SK-MEL-5 (cell line): ENCODE measurements at regions not wholly inside any gene's neighbourhood (a gene's known extent, or its start where the extent isn't known, plus 50 kb on each side); places are given as distances from the start of the nearest gene placed in this dataset.

Experiments
- DNase-seq: peaks from one replicate; pipeline ENCODE4 v3.0.0-alpha.2; 2016; ENCODE audit warnings: low read depth, low spot score
- in situ Hi-C: cut with HindIII; loops from 2 replicates; pipeline ENCODE4 v1.10.0; 2016; ENCODE audit warnings: low sequenced_read_pairs, high pct_unique_total_duplicates, low pct_unique_long_range_greater_than_20kb

DNA sequence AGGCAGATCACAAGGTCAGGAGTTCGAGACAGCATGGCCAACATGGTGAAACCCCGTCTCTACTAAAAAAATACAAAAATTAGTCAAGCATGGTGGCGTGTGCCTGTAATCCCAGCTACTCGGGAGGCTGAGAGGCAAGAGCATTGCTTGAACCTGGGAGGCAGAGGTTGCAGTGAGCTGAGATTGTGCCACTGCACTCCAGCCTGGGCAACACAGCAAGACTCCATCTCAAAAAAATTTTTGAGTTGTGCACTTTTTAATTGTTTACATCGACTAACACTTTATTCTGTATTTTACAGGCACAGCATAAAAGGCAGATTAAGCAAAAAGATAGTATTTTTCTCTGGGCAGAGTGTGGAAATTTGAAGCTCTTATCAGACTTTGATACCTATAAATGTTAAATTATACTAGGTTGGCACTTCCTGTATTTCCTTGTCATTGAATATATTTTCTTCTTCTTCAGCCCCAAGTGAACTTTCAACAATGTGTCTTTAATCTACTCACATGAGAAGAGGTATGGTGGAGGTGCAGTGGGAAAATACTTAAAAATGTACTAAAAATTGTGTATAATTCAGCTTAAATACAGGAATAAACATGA lies 180.6 kb upstream of the ELL2 start:
- DNase-seq, result no peak
- in situ Hi-C loops, result no loop called here

DNA sequence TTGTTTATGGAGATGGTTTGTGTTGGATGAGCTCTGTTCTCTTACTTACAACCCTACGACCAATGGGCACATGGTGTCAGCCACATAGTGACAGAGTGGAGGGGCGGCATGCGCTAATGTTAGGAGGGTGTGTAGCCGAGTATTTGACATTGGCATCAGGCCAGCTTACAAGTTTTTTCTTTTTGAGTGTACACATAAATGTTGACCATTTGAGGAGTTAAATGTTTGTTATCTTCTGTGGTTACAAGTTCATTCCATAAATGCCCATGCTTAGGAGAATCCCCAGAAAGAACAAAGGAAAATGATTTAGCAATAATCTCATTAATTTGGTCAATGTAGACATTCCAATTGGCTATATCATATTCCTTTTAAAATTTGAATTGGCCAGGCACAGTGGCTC lies 180.1 kb upstream of the ELL2 start:
- no peak for DNase-seq
- in situ Hi-C loops, result no loop called here

DNA sequence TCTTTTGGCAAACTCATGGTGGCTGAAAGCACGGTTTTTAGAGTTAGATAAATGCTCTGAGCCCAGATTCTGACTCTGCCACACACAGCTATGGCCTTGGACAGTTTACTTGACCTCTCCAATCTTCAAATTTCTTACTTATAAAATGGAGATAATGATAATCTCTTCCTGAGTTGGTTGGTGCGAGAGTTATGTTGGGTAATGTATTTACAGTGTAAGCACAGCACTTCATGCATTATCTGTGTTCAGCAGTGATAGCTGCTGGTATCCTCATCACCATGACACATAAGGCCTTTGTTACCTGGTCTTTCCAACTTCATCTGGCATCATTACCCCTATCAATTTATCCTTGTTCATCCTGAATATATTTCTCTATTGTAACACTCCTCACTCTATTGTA lies 178.8 kb upstream of the ELL2 start:
- DNase-seq, result no peak
- in situ Hi-C loops, result no loop called here

DNA sequence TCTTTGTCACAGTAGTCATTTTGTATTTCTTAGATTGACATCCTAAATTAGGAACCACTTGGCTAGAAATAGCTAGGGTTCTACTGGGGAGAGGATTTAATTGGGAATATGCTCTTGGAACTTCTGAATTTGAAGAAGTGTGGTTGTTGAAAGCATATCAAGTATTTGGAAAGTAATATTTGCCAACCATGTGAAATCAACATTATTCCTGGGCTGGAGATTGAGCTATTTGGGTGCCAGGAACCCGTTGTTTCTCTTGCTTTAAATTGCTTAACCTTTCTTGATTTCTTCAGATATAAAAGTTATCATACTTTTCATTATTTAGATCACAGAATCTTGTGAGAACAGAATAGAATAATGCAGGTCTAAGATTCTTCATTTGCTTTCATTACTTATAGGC lies 178.4 kb upstream of the ELL2 start:
- in situ Hi-C loops, result no loop called here
- DNase-seq, result no peak

DNA sequence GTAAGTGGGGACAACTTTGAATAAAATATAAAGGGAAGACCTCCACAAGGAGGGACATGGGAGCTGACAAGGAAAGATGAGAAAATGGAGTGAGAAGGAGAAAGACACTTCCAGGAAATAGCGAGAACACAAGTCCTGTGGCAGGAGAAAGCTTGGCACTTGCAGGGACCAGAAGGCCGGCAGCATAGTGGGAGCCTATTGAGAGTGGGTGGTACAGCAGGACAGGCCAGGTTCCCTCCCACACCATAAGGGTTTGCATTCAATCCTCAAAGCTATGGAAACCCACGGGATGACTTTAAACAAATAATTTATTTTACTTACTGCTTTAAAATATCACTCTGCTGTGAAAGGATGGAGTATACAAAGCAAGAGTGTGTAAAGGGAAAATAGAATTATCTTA lies 173.2 kb upstream of the ELL2 start:
- in situ Hi-C loops, result no loop called here
- no peak for DNase-seq

DNA sequence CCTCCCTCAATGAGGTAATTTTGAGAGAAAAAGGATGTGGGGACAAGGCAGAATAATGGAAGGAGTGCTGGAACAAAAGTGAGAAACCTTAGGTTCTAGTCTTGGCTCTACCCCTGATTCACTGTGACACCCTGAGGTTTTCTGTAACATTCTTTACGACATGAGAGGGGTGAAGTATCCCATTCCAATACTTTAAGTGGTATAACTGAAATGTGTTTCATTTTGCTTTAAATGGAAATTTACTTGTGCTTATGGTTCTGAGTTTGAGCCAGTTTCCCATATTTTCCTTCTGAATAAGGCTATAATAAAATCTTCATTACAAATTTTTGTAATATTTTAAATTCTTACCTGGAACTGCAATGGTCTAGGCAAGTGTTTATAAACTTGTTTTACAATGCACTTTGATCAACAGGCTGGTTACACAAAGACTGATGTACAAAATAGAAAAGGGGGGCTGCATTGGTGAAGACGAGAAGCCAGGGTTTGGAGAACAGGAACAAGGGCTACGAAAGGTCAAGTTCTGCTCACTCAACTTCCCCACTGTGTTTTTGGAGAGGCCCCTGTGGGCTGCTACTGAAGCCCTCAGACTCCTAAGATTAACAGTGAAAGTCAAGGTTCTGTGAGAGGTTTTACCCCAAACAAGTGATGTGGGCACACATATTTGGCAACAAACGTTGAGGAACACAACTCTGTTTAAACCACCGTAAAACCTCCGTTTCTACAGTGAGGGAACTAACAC lies 171.9 kb upstream of the ELL2 start:
- in situ Hi-C loops, result no loop called here
- no peak for DNase-seq

DNA sequence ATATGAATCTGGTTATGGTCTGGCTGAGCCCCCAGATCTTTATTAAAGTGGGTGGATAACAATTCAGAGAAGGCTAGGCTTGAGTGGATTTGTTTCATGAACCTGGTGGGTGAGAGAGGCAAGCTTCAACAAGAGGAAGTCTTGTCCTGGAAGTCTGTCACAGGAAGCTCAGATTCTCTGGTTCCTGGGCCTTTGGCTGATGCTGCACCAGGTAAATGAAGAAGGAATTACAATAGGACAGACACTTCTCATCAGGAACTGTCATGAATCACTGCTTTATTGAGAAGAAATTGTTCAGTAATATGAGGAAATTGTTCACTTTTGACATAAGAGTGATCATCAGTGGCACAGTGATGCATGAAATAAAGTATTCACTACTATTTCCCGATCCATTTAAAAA lies 167.6 kb upstream of the ELL2 start:
- DNase-seq, result no peak
- in situ Hi-C loops, result no loop called here

DNA sequence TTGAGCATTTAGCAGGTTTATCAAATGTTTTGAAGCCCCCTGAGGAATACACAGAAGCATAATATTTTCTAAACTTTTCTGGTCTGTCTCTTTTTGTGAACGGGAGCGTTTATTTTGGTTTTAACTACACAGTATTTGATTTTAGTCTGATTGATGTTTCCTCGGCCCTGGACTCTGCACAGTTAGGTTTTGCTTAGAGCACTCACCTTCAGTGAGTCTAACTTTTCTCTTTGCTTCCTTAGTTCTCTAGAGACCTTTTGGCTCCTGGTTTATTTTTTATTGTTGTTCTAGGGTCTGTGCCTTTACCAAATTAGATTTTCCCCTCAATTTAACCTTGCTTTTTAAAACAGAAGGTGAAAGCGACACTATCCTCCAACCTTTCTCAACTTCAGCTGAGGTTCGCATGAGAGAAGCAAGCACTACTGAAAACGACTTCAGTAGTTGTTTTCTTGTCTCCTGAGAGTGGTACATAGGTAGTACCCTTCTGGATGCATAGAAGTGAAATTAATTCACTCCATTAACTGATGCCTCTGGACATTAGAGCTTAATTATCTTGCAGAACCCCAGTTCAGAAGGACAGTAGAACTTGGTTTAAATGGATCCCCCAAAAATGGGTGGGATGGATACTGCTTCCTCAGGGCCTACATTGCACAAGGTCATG lies 166.7 kb upstream of the ELL2 start:
- DNase-seq, result no peak
- in situ Hi-C loops, result no loop called here

DNA sequence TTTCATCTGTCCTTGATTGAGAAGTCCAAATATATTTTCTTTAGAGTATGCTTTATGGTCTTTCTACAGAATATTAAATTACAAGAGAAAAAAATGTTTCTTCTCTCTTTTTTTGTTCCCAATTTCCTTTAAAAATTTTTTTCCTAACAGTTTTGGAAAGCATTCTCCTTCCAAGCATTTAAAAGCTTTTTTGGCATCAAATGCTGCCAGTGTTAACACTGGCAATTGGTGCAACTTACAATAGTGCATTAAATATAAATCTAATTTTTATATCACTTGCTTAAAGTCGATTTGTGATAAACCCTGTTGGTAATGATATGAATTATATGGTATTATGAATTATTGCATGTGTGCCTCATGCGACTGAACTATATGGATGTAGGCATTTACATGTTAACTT lies 165.9 kb upstream of the ELL2 start:
- DNase-seq, result no peak
- in situ Hi-C loops, result no loop called here

DNA sequence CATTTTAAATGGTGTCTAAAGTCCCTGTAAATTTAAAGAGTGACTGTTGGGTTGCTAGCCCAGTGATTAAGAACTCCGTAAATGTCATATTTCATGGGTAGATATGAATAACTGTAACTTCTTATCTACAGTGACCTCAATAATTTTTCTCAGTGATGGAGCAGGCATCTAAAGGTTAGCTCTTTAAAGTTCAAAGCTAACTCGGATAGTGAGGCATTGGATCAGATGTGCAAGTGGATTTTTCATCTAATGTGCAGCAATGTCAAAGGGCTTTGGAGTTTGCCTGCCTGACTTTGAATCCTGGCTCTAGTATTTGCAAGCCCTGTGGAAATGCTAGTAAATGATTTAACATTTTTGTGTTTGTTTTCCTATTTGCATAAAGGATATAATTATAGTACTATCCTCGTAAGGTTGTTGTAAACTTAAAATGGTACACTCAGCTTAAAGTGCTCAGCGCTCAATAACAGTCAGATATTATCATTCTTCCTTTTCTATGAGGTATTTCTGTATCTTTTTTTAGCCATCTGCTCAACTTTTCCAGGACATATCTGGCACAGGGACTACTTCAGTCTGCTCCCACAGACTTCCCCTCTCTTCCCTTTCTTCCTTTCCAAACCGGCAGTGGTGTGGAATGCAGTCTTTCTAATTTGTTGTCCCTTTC lies 163.7 kb upstream of the ELL2 start:
- in situ Hi-C loops, result no loop called here
- DNase-seq, result no peak

DNA sequence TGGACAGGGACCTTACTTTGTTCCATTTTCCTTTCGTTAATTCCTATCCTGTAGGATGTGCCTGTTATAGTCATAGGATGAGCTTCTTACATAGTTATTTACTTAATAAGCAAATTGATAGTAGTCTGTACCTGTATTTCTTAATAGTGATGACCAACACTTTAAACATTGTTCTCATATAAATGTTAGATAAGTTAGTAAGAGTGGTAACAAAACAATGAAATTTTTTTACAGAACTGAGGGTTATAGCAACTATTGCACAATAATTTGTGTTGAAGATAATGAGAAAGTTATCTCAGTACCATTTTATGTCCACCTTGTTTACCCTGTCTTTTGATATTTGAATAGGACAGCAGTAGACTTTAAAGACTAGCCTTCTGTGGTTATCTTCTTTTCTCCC lies 162.9 kb upstream of the ELL2 start:
- in situ Hi-C loops, result no loop called here
- DNase-seq, result no peak

DNA sequence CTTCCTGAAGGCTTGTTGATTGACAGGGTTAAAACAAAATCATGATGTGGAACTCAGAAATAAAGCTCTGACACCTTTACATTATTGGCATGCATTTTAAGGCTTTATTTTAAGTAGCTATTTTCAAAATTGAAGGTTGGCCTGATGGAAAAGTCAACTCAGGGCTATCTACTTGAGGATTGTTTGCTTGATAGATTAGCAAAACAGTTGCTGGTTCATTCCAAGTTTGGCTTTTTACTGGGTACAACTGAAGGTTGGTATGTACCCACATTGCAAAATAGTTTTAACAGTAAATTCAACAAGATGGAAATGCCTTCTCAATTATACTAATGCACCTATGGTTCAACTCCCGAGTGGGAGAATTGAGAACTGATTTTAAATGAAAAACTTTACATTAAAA lies 161.8 kb upstream of the ELL2 start:
- in situ Hi-C loops, result no loop called here

DNA sequence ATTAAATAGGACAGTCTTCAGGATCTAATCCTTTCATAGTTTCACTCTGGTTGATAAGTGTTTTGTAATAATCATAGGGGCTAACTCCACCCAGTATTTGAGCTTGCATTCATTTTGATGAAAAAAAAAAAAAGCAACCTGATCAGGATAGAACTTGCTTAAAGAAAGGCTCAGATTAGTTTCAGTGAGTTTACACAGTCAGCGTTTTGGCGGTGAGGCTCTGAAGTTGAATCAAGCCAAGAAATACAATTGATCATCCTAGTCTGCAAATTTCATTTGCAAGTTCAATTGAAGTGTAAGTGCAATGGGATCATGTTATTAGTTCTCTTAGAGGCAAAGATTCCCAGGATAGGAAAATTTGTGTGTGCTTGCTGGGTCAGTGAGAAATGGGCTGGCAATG lies 159.7 kb upstream of the ELL2 start:
- DNase-seq, result no peak

More for the DNA sequence above, 161.8 kb upstream of the ELL2 start:
- no peak for DNase-seq

DNA sequence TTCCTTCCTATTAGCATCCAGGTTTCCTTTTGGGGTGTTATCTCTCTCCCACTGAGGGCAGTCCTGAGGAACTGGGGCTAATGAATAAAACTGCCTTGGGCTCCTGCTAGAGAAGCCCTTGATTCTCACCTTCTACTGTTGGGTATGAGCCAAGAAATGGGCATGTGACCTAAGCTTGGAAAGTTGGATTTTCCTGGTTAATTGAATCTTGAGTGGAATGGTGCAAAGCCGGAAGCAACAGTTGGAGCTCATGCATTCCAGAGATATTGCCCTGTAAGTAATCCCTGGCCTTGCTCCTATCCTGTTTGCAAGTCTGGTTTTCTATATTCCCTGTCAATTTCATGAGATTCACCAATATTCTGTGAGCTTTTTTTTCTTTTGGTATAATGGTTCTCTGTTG lies 158.5 kb upstream of the ELL2 start:
- no peak for DNase-seq
- in situ Hi-C loops, result no loop called here

More for the DNA sequence above, 159.7 kb upstream of the ELL2 start:
- in situ Hi-C loops, result no loop called here

DNA sequence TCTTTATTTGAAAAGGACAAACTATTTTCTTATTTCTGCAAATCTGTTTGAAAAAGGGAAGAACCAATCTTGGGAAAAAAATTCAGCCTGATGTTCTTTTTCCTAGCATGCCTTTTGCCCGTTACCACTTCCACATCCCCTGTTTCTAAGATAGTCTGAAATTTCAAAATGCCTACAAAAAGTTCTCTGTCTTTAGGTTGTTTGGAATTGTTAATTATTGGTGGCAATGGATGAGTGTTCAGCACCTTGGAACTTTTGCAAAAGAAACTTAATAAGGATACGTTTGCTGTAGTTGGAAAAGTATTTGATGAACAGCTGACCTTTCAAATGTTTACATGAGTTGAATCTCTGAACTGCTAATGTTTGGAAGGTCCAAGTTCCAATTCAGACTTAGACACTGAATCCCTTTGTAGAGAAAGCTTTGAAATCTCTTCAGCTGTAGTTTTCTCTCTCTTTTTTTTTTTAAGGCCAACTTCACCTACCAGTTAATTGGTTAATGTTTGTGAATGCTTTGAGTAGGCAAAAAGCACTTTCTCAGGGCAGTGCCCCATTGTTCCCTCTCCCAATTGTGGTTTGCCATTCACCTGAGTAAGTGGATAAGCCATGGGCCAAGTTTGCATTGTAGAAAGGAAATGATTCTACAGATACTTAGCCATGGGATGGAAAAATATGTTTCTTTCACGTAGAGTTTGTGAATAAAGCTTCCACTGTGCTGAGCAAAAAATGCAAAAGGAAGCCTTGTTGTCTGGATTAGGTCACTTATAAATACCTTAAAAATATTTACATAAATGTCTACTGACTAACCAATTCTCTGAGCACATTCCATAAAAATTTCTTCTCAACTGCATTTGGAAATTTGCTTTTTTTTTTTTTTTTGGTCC lies 156.4 kb upstream of the ELL2 start:
- in situ Hi-C loops, result no loop called here
- no peak for DNase-seq

DNA sequence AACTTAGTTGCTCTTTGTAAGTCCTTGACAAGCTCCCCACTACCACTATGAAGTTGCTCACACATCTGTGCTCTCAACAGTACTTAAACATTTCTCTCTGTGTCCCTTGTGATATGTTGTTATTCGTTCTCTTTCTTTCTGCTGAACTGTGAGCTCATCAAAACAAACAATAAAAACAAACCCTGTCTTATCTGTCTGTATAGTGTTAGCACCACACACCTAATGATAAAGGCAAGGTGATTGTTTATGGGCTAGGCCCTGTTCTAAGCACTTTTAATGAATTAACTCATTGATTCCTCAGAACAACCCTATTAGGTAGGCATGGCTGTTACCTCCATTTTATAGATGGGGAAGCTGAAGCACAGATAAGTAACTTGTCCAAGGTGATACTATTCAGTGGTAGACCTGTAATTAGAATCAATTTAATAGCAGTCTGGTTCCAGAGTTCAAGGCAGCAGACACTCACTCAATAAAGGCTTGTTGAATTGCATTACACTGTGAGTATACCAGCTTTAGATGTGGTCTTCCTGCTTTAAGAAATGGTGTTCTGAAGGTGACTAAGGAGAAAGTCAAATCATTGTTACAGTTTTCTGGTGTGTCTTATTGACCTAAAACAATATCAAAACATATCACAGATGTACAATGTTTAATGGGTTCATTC lies 153.6 kb upstream of the ELL2 start:
- no peak for DNase-seq
- in situ Hi-C loops, result no loop called here

DNA sequence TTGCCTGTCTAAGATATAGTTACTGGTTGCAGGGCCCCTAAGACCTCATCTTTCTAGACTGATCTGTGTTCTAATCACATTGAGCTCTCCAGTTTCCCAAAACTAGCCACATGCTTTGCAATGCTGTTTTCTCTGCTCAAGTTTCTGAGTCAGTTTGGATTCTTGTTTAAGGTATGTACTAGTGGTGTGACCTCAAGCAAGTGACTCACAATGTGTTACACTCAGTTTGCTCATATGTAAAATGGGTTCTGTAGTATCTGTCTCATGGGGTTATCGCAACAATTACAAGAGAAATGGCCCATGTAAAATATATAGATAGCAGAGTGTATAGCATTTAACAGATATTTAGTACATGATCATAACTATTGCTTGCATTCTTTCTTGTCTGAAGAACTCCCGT lies 153.1 kb upstream of the ELL2 start:
- DNase-seq, result no peak
- in situ Hi-C loops, result no loop called here
